EL (cell line): ENCODE measurements at regions not wholly inside any gene's neighbourhood (a gene's known extent, or its start where the extent isn't known, plus 50 kb on each side); places are given as distances from the start of the nearest gene placed in this dataset.
A peak's percentile ranks its signal among the peaks of the same experiment; 100 is the strongest.
"Not testable (repeated sequence)": the region's sequence is repeated elsewhere in the genome, so short reads cannot be mapped to it uniquely, and the experiment has no call there.

Experiments used
- DNase-seq: peaks from one replicate; pipeline ENCODE4 v3.0.0-alpha.2; 2016

GRCh38 chr5:115435778-115436712, 108.5 kb downstream of the FEM1C start:
- DNase-seq, result no peak

GRCh38 chr5:115435065-115435777, 109.4 kb downstream of the FEM1C start:
- no peak for DNase-seq

- DNase-seq, result peak; percentile 30
Observed at GRCh38 chr5:115433918-115434317, 110.7 kb downstream of the FEM1C start.

GRCh38 chr5:115432691-115433090, 111.9 kb downstream of the FEM1C start:
- DNase-seq, result no peak

GRCh38 chr5:115431116-115431515, 113.5 kb downstream of the FEM1C start:
- no peak for DNase-seq

- no peak for DNase-seq
Observed at GRCh38 chr5:115430374-115430773, 114.2 kb downstream of the FEM1C start.

GRCh38 chr5:115429345-115429940, 115.1 kb downstream of the FEM1C start:
- no peak for DNase-seq

- no peak for DNase-seq
Observed at GRCh38 chr5:115428676-115429075, 115.9 kb downstream of the FEM1C start.

- DNase-seq, result no peak
Observed at GRCh38 chr5:115428248-115428647, 116.3 kb downstream of the FEM1C start.

- no peak for DNase-seq
Observed at GRCh38 chr5:115424446-115424845, 120.1 kb downstream of the FEM1C start.

- DNase-seq, result no peak
Observed at GRCh38 chr5:115424030-115424429, 120.5 kb downstream of the FEM1C start.

- DNase-seq, result no peak
Observed at GRCh38 chr5:115423541-115423940, 121.0 kb downstream of the FEM1C start.

- peak; percentile 33 for DNase-seq
Observed at GRCh38 chr5:115423051-115423450, 121.5 kb downstream of the FEM1C start.

- not testable (repeated sequence) for DNase-seq
Observed at GRCh38 chr5:115420812-115421211, 123.8 kb downstream of the FEM1C start.

GRCh38 chr5:115419846-115420585, 123.6 kb upstream of the CCDC112 start:
- peak; percentile 93 for DNase-seq

GRCh38 chr5:115418788-115419187, 122.3 kb upstream of the CCDC112 start:
- no peak for DNase-seq

GRCh38 chr5:115417076-115417475, 120.6 kb upstream of the CCDC112 start:
- DNase-seq, result no peak

GRCh38 chr5:115415143-115415491, 118.7 kb upstream of the CCDC112 start:
- DNase-seq, result peak; percentile 62

GRCh38 chr5:115414406-115415142, 118.1 kb upstream of the CCDC112 start:
- DNase-seq, result peak; percentile 90

- no peak for DNase-seq
Observed at GRCh38 chr5:115413651-115414050, 117.2 kb upstream of the CCDC112 start.

GRCh38 chr5:115409094-115409493, 112.6 kb upstream of the CCDC112 start:
- no peak for DNase-seq
